GM12872 (cell line): ENCODE measurements at regions not wholly inside any gene's neighbourhood (a gene's known extent, or its start where the extent isn't known, plus 50 kb on each side); places are given as distances from the start of the nearest gene placed in this dataset.

Experiments used
- TF ChIP-seq, protein P1 (sequence below): IDR thresholded peaks from 3 replicates; pipeline ENCODE4 v1.5.1; 2011; ENCODE audit warnings: low read depth, mild to moderate bottlenecking, low read length, moderate library complexity; ENCODE audit not compliant: insufficient read depth

DNA sequence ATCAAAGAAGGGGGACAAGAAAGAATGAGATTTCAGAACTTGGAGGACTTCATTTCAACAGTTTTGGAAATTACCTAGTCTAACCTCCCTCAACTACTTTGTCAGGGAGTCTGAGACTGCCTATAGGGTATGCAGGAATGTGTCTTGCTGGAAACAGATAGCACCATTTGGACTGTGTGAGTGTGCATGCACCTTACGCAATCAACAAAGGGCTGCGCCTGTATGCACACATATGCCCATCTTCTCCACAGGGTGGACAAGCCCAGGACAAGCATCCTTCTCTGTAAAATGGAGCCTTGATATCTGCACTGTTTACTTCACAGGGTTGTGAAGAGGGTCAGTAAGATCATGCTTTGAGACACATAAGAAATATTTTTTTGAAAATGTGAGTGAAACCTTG lies 305.7 kb upstream of the ASIC2 start:
- TF ChIP-seq, protein P1, sequence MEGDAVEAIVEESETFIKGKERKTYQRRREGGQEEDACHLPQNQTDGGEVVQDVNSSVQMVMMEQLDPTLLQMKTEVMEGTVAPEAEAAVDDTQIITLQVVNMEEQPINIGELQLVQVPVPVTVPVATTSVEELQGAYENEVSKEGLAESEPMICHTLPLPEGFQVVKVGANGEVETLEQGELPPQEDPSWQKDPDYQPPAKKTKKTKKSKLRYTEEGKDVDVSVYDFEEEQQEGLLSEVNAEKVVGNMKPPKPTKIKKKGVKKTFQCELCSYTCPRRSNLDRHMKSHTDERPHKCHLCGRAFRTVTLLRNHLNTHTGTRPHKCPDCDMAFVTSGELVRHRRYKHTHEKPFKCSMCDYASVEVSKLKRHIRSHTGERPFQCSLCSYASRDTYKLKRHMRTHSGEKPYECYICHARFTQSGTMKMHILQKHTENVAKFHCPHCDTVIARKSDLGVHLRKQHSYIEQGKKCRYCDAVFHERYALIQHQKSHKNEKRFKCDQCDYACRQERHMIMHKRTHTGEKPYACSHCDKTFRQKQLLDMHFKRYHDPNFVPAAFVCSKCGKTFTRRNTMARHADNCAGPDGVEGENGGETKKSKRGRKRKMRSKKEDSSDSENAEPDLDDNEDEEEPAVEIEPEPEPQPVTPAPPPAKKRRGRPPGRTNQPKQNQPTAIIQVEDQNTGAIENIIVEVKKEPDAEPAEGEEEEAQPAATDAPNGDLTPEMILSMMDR = no peak

DNA sequence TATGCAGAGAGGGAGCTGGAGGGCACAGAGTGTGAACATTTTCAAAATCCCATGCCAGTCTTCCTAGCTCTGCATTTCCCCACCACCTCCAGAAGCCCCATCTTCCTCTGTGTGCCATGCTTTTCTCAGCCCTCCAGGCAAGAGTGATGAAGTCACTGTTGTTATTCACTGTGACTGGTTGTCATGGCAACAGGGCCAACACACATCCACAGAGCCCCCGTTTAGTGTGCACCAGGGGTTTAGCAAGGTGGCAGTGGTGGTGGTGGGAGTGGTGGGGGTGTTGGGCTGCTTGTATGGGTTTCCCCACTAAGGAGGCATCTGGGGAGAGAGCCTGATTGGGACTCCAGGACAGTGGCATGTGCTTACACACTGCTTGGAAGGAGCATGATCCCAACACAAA lies 309.9 kb upstream of the ASIC2 start:
- TF ChIP-seq, protein P1 = no peak

DNA sequence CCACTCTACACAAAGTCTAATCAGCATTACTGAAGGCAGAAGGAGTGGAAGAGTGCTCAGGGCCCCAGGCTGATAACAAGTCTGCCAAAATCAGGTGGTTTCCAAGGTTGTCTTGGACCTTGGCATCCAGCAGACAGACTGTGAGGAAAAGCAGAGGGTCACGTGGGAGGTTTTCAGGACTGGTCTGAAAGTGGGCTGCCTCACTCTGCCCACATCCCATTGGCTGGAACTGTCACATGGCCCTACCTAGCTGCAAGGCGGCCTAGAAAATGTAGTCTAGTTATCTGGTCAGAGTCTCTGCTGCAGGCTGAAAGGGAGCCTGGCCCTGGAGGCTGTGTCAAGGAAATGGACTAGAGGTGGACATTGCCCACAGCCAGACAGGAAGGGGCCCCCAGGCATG lies 310.7 kb upstream of the ASIC2 start:
- TF ChIP-seq, protein P1 = no peak

DNA sequence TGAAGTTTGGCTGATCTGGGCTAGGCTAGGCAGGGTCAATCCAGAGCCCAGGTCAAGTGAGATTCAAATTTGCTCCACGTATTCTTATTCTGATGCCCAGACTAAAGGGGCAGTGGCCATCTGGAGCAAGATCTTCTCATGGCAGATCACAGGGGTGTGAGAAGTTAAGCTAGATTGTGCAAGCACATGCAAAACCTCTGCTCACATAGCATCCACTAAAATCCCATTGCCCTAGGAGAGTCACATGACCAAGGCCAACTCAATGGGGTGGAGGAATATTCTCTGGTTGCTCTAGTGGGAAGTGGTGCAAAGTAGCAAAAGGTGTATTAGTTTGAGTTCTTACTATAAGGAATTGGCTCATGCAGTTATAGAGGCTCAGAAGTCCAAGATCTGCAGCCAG lies 318.4 kb upstream of the ASIC2 start:
- TF ChIP-seq, protein P1 = no peak

DNA sequence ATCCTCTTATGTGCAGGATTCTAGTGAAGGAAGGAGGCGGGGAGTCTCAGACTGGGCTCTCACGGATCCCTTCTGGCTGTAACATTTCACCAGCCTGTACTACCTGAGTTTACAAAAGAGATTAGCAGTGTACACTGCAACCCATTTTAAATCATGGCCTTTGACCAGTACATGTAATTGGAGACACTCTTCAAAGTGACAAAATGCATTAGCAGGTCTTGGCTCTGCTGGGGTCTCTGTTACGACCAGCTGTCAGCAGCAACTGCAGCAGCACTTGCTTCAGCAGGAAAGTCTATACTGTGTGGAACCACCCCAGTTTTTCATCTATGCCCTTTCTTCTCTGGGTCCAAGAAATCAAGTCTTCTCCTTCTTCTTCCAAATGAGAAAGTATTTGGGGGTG lies 322.8 kb upstream of the ASIC2 start:
- TF ChIP-seq, protein P1 = no peak

DNA sequence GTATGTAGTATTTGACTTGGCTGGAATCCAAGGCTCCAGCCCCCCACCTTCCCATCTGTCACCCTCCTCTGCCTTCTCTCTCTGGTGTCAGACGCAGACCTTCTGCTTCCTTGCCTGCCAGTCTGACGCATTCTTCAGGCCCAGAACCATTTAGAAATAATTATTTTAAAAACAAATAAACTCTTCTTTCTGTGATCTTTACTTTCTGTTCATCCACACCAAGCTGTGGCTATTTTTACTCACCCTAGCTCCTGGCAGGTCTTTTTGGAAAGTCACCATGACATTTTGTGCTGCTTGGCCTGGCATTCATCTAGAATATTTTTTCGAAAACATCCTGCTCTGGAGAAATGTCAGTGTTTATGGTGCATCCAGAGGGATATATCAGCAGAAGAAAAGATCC lies 330.7 kb upstream of the ASIC2 start:
- TF ChIP-seq, protein P1 = no peak

DNA sequence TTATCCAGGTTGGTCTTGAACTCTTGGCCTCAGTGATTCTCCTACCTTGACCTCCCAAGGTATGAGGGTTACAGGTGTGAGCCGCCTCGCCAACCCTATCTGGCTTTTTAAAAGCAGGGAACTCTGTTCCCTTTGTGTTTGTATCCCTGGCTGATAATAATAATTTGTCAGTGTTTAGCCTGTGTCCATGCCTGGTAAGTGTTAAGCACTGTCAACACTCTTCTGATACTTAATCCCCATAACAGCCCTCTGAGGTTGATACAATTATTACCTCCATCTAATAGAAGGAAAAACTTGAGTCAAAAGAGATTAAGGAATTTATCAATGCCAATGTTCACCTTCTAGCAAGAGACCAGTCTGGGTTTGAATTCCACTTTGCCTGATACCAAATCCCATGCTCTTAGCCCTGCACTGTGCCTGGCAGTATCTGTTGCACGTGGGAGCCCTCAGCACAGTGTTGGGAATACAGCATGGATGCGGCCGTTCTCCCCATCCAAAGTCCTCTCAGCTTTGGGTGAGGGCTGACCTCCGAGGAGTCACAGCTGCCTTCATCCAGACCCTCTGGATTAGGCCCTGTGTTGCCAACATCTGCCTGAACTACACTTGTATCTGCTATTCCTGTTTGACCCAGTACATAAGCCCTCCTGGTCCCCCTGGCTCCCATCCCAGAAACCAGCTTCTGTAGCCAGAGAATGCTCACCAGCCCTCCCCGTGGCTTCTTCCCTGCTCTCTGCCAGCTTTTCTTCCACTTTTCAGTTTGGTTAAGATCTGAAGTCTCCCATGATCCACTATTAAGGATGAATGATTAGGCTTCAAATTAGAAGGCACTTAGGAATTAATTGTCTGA lies 335.6 kb upstream of the ASIC2 start:
- TF ChIP-seq, protein P1 = no peak

DNA sequence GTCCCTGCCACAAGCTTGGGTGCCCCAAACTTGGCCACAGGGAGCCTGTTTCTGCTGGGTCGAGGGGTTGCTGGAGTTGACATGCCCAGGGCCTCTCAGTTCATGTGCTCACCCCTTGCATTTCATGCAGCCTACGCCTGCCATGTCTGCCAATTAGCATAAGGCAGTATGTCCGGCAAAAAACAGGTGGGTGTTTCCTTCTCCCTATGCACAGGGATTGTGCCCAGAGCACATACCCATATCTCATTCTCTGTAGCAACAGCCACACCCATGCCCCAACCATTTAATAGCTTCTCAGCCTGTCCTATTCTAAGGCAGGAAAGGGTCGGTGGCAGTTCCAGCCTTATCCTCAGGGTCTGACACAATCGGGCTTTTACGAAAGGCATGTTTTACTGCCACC lies 340.4 kb upstream of the ASIC2 start:
- TF ChIP-seq, protein P1 = no peak
